Endodermal cell (in vitro differentiated cells): ENCODE measurements at regions not wholly inside any gene's neighbourhood (a gene's known extent, or its start where the extent isn't known, plus 50 kb on each side); places are given as distances from the start of the nearest gene placed in this dataset.
A peak's percentile ranks its signal among the peaks of the same experiment; 100 is the strongest.

Experiments
- DNase-seq: peaks from one replicate; pipeline ENCODE4 v3.0.0-alpha.2; 2017
- H3K27ac ChIP-seq: 2 replicates; pipeline ENCODE4 v1.5.1; 2013; ENCODE audit warnings: mild to moderate bottlenecking, low read depth, low read length, moderate library complexity
- H3K27me3 ChIP-seq: 2 replicates; pipeline ENCODE4 v1.6.1; 2013; ENCODE audit warnings: mild to moderate bottlenecking, low read length, moderate library complexity; ENCODE audit not compliant: insufficient read depth, control insufficient read depth, poor library complexity, severe bottlenecking
- H3K36me3 ChIP-seq: 2 replicates; pipeline ENCODE4 v1.7.0; 2013; ENCODE audit warnings: mild to moderate bottlenecking, low read length, moderate library complexity; ENCODE audit not compliant: control insufficient read depth, insufficient read depth
- H3K4me1 ChIP-seq: one replicate; pipeline ENCODE4 v1.7.0; 2013; ENCODE audit warnings: low read length; ENCODE audit not compliant: control insufficient read depth, insufficient read depth
- H3K4me3 ChIP-seq: 2 replicates; pipeline ENCODE4 v1.5.1; 2013; ENCODE audit warnings: mild to moderate bottlenecking, low read length, moderate library complexity
- H3K9ac ChIP-seq: 2 replicates; pipeline ENCODE4 v1.6.1; 2013; ENCODE audit warnings: mild to moderate bottlenecking, low read length, moderate library complexity; ENCODE audit not compliant: poor library complexity, severe bottlenecking; ENCODE audit errors: extremely low read depth
- H3K9me3 ChIP-seq: 2 replicates; pipeline ENCODE4 v1.6.1; 2013; ENCODE audit warnings: mild to moderate bottlenecking, low read length, moderate library complexity; ENCODE audit not compliant: control insufficient read depth
- H3K27ac Mint-ChIP-seq: 2 replicates; pipeline ENCODE4 v1.8.0; 2020; ENCODE audit warnings: mixed read lengths
- H3K27me3 Mint-ChIP-seq: 2 replicates; pipeline ENCODE4 v1.8.0; 2021; ENCODE audit warnings: mild to moderate bottlenecking, mixed read lengths; ENCODE audit not compliant: insufficient read depth
- H3K36me3 Mint-ChIP-seq: 2 replicates; pipeline ENCODE4 v1.8.0; 2020; ENCODE audit warnings: low read depth, mixed read lengths
- H3K4me1 Mint-ChIP-seq: 2 replicates; pipeline ENCODE4 v1.8.0; 2020; ENCODE audit warnings: mixed read lengths
- H3K4me3 Mint-ChIP-seq: 2 replicates; pipeline ENCODE4 v1.8.0; 2020; ENCODE audit warnings: mild to moderate bottlenecking, moderate library complexity, mixed read lengths
- H3K9me3 Mint-ChIP-seq: 2 replicates; pipeline ENCODE4 v1.8.0; 2020; ENCODE audit warnings: mild to moderate bottlenecking, mixed read lengths
- CTCF ChIP-seq: fragments of 200-600 bp; sonication (generic); conservative IDR thresholded peaks from 2 replicates; pipeline ENCODE4 v1.5.0; 2021; ENCODE audit warnings: antibody characterized with exemption, mild to moderate bottlenecking
- WGBS, 2 experiments: methylation state at CpG; one replicate each; pipeline versions ENCODE4 v1.1.5 to v1.1.7; 2013; ENCODE audit warnings: missing lambda C conversion rate in 2 of 2, mixed read lengths in 1 of 2; ENCODE audit not compliant: insufficient coverage in 1 of 2, insufficient read length in 1 of 2; 5-methylcytosine and 5-hydroxymethylcytosine counted together

DNA sequence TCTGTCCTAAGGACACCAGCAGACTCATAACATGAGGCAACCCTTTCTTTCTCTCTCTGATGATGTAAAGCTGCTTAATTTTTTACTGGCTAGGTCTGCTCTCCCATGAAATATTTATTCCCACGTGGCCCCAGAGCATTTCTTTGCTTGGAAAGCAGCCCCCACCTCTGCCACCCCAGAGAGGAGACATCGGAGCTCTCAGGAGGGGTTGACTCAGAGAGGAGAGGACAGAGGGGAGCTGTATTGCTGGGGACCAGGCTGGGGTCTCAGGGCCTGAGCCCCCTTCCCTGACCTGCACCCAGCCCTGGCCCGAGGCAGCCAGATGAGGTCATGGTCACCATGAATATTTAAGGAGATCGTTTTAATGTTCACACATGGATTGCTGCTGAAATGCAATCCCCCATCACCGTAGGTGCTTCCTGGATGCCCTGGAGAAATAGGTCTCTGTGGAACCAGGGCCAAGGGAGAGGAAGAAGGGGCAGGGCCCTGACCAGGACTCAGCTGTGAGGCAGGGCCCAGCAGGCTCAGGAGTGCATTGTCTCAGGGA lies 117.5 kb downstream of the DLL1 start:
- peak overlapping the region; percentile 7 for H3K27ac ChIP-seq
- no peaks in the 10 kb centered on the region for H3K9me3 ChIP-seq
- no peaks in the 10 kb centered on the region for H3K36me3 ChIP-seq
- H3K4me3 ChIP-seq = no peak overlapping the region
- TF ChIP-seq CTCF = no peak
- no peaks in the 10 kb centered on the region for H3K4me1 ChIP-seq
- H3K27me3 ChIP-seq = no peaks in the 10 kb centered on the region
- Mint-ChIP-seq H3K9me3 (peaks cover 45% of the 10 kb centered on the region), H3K4me3 (no peak overlapping the region), H3K27ac (no peak overlapping the region), H3K36me3 (no peaks in the 10 kb centered on the region), H3K4me1 (no peaks in the 10 kb centered on the region), H3K27me3 (no peaks in the 10 kb centered on the region)
- H3K9ac ChIP-seq = no peak overlapping the region
- DNase-seq = peak; percentile 36
- 76 to 79% methylated on average over 3 to 5 of the region's 5 CpGs for WGBS, 2 experiments

DNA sequence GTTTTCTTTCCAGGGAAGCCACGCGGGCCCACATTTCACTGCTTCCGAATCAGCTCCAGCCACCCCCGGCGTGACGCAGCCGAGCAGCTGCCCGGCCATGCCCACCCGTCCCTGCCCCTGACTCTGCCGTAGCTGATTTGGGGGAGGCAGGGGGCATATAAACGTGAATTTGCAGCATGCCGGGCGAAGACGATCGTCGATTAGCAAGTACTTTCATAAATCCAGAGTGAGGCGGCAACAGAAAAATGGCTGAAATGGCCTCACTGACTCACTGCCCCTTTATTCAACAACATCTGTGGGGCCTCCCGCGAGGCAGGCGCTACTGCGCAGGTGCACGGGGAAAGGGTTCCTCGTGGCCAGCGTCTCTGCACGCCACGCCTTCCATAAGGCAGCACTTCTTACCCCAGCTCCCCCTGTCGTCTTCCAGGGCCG lies 118.0 kb downstream of the DLL1 start:
- Histone ChIP-seq H3K9me3 (no peaks in the 10 kb centered on the region), H3K4me3 (no peak overlapping the region), H3K36me3 (no peaks in the 10 kb centered on the region), H3K27ac (no peak overlapping the region), H3K4me1 (no peaks in the 10 kb centered on the region), H3K9ac (no peak overlapping the region), H3K27me3 (no peaks in the 10 kb centered on the region)
- Mint-ChIP-seq H3K4me3 (no peak overlapping the region), H3K27me3 (no peaks in the 10 kb centered on the region), H3K9me3 (peaks cover 46% of the 10 kb centered on the region), H3K27ac (no peak overlapping the region), H3K4me1 (no peaks in the 10 kb centered on the region), H3K36me3 (no peaks in the 10 kb centered on the region)
- 92 to 93% methylated on average over 27 to 28 of the region's 28 CpGs for WGBS, 2 experiments
- no peak for TF ChIP-seq CTCF
- DNase-seq = peak; percentile 31

DNA sequence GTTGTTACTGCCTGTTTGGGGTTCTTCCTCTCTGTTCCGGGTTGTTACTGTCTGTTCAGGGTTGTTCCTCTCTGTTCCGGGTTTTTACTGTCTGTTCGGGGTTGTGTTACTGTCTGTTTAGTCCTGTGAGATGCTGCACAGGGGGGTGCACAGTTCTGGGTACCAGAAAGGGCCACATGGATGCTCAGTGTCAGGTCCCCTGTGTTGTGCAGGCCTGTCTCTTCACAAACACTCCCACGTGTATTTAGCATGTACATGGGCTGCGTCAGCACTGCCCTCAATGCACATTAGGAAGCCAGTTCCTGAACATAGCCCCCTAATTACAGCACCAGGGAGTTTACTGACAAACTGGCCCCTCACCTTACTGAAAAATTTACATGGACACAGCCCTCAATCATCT lies 118.5 kb downstream of the DLL1 start:
- 75 to 100% methylated on average over 2 to 5 of the region's 5 CpGs for WGBS, 2 experiments
- H3K4me1 Mint-ChIP-seq = no peaks in the 10 kb centered on the region
- H3K9me3 Mint-ChIP-seq = peaks cover 47% of the 10 kb centered on the region
- Histone ChIP-seq H3K36me3 (no peaks in the 10 kb centered on the region), H3K27ac (no peak overlapping the region), H3K9ac (no peak overlapping the region), H3K4me1 (no peaks in the 10 kb centered on the region), H3K27me3 (no peaks in the 10 kb centered on the region), H3K4me3 (no peak overlapping the region), H3K9me3 (no peaks in the 10 kb centered on the region)
- no peak overlapping the region for H3K4me3 Mint-ChIP-seq
- TF ChIP-seq CTCF = no peak
- H3K27ac Mint-ChIP-seq = no peak overlapping the region
- no peaks in the 10 kb centered on the region for H3K27me3 Mint-ChIP-seq
- no peaks in the 10 kb centered on the region for H3K36me3 Mint-ChIP-seq
- no peak for DNase-seq
